Transverse colon (tissue), 4 donors: ENCODE measurements at regions not wholly inside any gene's neighbourhood (a gene's known extent, or its start where the extent isn't known, plus 50 kb on each side); places are given as distances from the start of the nearest gene placed in this dataset.

ENCODE experiments used
- CTCF ChIP-seq, 5 experiments: fragments of 200-600 bp in 3 of 5; fragments of 450-650 bp in 2 of 5; sonication (generic) in 3 of 5; IDR thresholded peaks; 1 replicate in 2 of 5; 2 replicates in 3 of 5; pipeline ENCODE4 v1.5.1; 2016 to 2017; ENCODE audit warnings: antibody characterized with exemption in 5 of 5, inconsistent platforms in 3 of 5, mild to moderate bottlenecking in 2 of 5, moderate library complexity in 1 of 5
- POLR2AphosphoS5 ChIP-seq, 3 donors: sonication (generic); formaldehyde crosslinking; IDR thresholded peaks; one replicate each; pipeline ENCODE4 v1.6.1; 2016; ENCODE audit warnings: antibody characterized with exemption in 3 of 3

- TF ChIP-seq CTCF (IDR thresholded peaks at IDR 0.05) = no peak
- TF ChIP-seq POLR2AphosphoS5 (IDR thresholded peaks at IDR 0.05) = no peak
Observed at GRCh38 chr2:185466915-185467314, 271.7 kb upstream of the FSIP2 start.
